ENCODE measurements at regions not wholly inside any gene's neighbourhood (a gene's known extent, or its start where the extent isn't known, plus 50 kb on each side); places are given as distances from the start of the nearest gene placed in this dataset.

DNA sequence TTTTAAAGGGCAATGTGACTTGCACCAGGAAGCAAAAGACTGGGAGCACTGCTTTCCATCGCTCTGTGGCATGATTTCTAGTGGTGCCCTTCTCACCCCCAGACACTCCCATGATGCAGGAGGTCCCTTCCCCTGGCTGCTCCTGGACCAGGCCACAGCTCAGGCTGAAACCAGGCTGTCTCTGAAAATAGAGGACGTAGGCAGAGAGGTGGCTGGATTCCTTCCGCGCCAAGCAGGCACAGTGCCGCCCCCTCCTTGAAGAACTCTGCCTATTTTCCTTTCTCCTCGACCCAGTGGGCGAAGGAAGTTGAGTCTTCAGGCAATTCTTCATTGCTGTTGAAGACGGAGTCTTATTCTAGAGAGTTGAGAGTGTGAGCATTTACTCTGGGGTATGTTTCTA is 489.4 kb upstream of the TBL1XR1 start:
- 81 to 83% methylated on average over 2 to 7 of the region's 8 CpGs for WGBS, 2 donors

DNA sequence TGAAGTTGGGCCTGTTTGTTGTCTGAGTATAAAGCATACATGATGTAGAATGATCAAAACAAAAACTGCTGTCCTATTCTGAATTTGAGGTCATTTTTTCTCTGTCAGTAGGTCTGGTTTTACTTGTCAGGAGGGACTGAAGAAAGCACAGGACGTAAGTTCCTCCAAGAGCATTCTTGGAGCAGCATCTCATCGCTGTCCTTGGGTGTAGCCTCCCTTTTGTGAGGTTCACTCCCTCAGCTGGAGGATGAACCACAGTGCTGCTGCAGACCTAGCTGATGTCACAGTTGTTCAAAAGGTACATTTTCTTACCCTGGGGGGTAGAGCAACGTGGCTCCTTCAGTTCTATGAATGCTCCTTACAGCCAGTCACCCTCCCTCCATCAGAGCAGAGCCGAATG is 490.0 kb upstream of the TBL1XR1 start:
- H3K4me1 ChIP-seq: no peaks in the 10 kb centered on the region
- intact Hi-C loops (cut with DNase I): no loop called here

More for the DNA sequence above, 489.4 kb upstream of the TBL1XR1 start:
- Histone ChIP-seq H3K4me1 (no peaks in the 10 kb centered on the region), H3K36me3 (no peaks in the 10 kb centered on the region), H3K27me3 (no peaks in the 10 kb centered on the region), H3K4me3 (no peak overlapping the region), H3K27ac (no peak overlapping the region), H3K9me3 (no peaks in the 10 kb centered on the region)
- TF ChIP-seq POLR2A (IDR thresholded peaks at IDR 0.05): no peak
- TF ChIP-seq, protein P1, sequence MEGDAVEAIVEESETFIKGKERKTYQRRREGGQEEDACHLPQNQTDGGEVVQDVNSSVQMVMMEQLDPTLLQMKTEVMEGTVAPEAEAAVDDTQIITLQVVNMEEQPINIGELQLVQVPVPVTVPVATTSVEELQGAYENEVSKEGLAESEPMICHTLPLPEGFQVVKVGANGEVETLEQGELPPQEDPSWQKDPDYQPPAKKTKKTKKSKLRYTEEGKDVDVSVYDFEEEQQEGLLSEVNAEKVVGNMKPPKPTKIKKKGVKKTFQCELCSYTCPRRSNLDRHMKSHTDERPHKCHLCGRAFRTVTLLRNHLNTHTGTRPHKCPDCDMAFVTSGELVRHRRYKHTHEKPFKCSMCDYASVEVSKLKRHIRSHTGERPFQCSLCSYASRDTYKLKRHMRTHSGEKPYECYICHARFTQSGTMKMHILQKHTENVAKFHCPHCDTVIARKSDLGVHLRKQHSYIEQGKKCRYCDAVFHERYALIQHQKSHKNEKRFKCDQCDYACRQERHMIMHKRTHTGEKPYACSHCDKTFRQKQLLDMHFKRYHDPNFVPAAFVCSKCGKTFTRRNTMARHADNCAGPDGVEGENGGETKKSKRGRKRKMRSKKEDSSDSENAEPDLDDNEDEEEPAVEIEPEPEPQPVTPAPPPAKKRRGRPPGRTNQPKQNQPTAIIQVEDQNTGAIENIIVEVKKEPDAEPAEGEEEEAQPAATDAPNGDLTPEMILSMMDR (IDR thresholded peaks at IDR 0.05): no peak
- intact Hi-C loops (cut with DNase I): no loop called here
- DNase-seq: no peak

DNA sequence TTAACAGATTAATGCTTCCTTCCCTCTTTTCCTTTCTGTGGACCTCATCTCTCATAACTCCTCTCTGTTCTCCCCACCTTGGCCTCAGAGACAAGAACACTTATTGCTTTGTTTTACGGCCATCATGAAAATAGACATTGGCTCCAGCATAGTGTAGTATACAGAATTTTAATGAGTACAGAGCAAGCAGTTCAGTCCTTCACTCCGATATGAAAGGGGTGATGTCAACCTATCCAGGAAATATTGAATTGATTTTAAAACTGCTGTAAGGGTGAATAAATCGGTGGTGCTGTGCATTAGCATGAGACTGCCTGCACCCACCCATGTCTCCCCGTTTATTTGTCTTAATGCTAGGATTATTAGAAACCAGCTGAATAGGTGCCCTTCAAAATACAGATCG is 490.9 kb upstream of the TBL1XR1 start:
- Histone ChIP-seq H3K4me1 (no peaks in the 10 kb centered on the region), H3K9me3 (no peaks in the 10 kb centered on the region), H3K27me3 (no peaks in the 10 kb centered on the region), H3K36me3 (no peaks in the 10 kb centered on the region), H3K4me3 (no peak overlapping the region), H3K27ac (no peak overlapping the region)
- intact Hi-C loops (cut with DNase I): no loop called here
- TF ChIP-seq POLR2A (IDR thresholded peaks at IDR 0.05): no peak
- TF ChIP-seq, protein P1 (IDR thresholded peaks at IDR 0.05): no peak
- no peak for DNase-seq
- WGBS, 2 donors: 92 to 95% methylated on average over 5 of the region's 5 CpGs

More for the DNA sequence above, 490.0 kb upstream of the TBL1XR1 start:
- DNase-seq: no peak
- Histone ChIP-seq H3K27ac (no peak overlapping the region), H3K36me3 (no peaks in the 10 kb centered on the region), H3K27me3 (no peaks in the 10 kb centered on the region), H3K9me3 (no peaks in the 10 kb centered on the region), H3K4me3 (no peak overlapping the region)
- no peak for TF ChIP-seq POLR2A (IDR thresholded peaks at IDR 0.05)
- WGBS, 2 donors: 81 to 84% methylated on average over 4 of the region's 4 CpGs

DNA sequence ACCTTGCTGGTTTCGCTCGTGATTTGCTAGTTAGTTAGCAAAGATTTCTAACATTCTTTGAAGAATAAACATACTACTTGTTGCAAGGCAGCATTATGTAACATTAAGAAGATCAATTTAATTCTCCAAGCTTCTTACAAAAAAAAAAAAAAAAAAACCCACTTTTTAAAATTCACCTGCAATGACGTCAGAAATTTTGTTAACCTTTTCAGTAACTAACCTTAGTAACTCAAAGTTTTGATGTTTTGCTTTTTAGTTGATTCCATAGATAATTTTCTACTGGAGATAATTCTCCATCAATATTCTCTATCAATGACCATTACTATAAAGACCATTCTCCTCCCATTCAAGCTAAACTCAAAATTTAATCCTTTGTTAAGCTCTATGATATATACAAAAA is 491.8 kb upstream of the TBL1XR1 start:
- 86 to 96% methylated on average over 3 of the region's 3 CpGs for WGBS, 2 donors
- TF ChIP-seq POLR2A (IDR thresholded peaks at IDR 0.05): no peak
- TF ChIP-seq, protein P1 (IDR thresholded peaks at IDR 0.05): no peak
- no peak overlapping the region for H3K27ac ChIP-seq

DNA sequence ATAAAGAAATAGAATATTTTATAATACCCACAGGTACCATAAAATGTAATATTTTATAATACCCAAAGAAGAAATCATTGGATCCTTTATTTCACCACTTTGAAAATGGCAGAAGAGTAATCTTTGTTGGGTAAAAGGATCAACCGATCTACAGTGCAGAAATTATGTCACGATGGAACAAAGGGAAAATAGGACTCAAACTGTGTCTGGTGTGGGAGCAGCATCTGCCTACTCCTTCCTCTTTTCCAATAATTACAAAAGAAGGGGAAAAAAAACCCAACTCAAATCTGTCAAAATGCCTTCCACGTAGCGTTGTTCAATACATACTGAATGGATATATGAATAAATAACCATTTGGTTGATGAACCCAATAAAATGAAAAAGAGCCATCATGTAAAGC is 492.6 kb upstream of the TBL1XR1 start:
- TF ChIP-seq, protein P1 (IDR thresholded peaks at IDR 0.05): no peak
- TF ChIP-seq POLR2A (IDR thresholded peaks at IDR 0.05): no peak
- peaks cover 0 to 12% (median 0%) of the 10 kb centered on the region in 3 donors for H3K4me1 ChIP-seq
- no peak overlapping the region for H3K27ac ChIP-seq
- DNase-seq: no peak
- 80 to 93% methylated on average over 4 of the region's 4 CpGs for WGBS, 2 donors
- no peaks in the 10 kb centered on the region for H3K27me3 ChIP-seq
- no peak overlapping the region for H3K4me3 ChIP-seq
- H3K36me3 ChIP-seq: no peaks in the 10 kb centered on the region
- intact Hi-C loops (cut with DNase I): no loop called here
- no peaks in the 10 kb centered on the region for H3K9me3 ChIP-seq

More for the DNA sequence above, 491.8 kb upstream of the TBL1XR1 start:
- H3K4me3 ChIP-seq: no peak overlapping the region
- H3K4me1 ChIP-seq: peaks cover 0 to 4% (median 0%) of the 10 kb centered on the region in 3 donors
- H3K36me3 ChIP-seq: no peaks in the 10 kb centered on the region
- no peak for DNase-seq
- no peaks in the 10 kb centered on the region for H3K27me3 ChIP-seq
- H3K9me3 ChIP-seq: no peaks in the 10 kb centered on the region
- intact Hi-C loops (cut with DNase I): no loop called here

DNA sequence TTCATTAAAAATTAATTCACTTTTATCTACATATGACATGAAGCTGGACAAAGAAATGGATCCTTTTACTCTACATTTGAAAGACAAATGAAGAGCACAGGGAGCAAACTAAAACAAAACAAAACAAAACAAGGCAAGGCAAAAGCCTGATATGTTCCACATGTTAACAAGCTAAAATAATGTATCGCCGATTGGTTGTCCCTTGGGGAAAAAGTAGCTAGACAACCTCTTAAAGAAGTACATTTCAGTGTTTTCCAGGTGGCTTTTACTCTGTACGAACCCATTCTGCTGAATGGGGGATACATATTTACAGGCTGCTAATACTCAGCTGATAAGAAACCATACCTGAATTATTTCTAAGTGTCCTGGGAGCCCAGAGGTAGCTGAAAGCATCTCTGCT is 493.0 kb upstream of the TBL1XR1 start:
- H3K27me3 ChIP-seq: no peaks in the 10 kb centered on the region
- intact Hi-C loops (cut with DNase I): no loop called here
- H3K4me3 ChIP-seq: no peak overlapping the region
- H3K9me3 ChIP-seq: no peaks in the 10 kb centered on the region
- no peaks in the 10 kb centered on the region for H3K36me3 ChIP-seq
- WGBS, 2 donors: 62 to 92% methylated on average over 3 of the region's 3 CpGs
- DNase-seq: no peak
- no peak for TF ChIP-seq POLR2A (IDR thresholded peaks at IDR 0.05)
- TF ChIP-seq, protein P1 (IDR thresholded peaks at IDR 0.05): no peak
- H3K4me1 ChIP-seq: peaks cover 0 to 14% (median 0%) of the 10 kb centered on the region in 3 donors
- no peak overlapping the region for H3K27ac ChIP-seq
